ENCODE measurements at regions not wholly inside any gene's neighbourhood (a gene's known extent, or its start where the extent isn't known, plus 50 kb on each side); places are given as distances from the start of the nearest gene placed in this dataset.
"Not testable (repeated sequence)": the region's sequence is repeated elsewhere in the genome, so short reads cannot be mapped to it uniquely, and the experiment has no call there.

- Histone ChIP-seq H3K27ac (ENCODE audit: low read depth) (no peak overlapping the region), H3K4me1 (ENCODE audit: insufficient read depth) (no peaks in the 10 kb centered on the region), H3K36me3 (ENCODE audit: insufficient read depth) (no peaks in the 10 kb centered on the region), H3K4me3 (ENCODE audit: low read depth, low read length) (no peak overlapping the region)
- no peak for DNase-seq (ENCODE audit: extremely low spot score)
Observed at GRCh38 chr4:179291657-179292056, 1849.4 kb upstream of the AGA start.

DNA sequence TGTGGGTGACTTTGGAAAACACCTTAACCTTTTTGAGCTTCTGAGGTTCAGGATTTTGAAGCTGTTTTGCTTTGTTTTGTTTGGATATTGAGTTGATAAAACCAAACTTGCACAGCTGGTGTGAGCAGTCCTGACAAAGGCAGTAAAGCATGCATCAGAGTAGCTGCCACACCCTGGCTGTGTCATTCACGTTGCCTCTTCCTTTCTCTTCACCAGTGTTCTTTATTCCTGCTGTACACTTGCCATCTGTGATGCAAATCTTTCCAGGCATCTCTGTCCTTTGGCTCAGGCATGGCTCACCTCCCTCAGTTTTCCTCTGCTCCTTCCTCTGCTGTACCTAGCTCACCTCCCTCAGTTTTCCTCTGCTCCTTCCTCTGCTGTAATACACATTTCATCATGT, 1850.2 kb upstream of the AGA start:
- WGBS = 53% methylated on average over 1 of the region's 1 CpG
- DNase-seq (ENCODE audit: extremely low spot score) = no peak
- no peaks in the 10 kb centered on the region for H3K4me1 ChIP-seq (ENCODE audit: insufficient read depth)
- H3K36me3 ChIP-seq (ENCODE audit: insufficient read depth) = no peaks in the 10 kb centered on the region
- H3K4me3 ChIP-seq (ENCODE audit: low read depth, low read length) = no peak overlapping the region
- no peak overlapping the region for H3K27ac ChIP-seq (ENCODE audit: low read depth)

- H3K27ac ChIP-seq (ENCODE audit: low read depth) = no peak overlapping the region
- H3K36me3 ChIP-seq (ENCODE audit: insufficient read depth) = no peaks in the 10 kb centered on the region
- H3K4me3 ChIP-seq (ENCODE audit: low read depth, low read length) = no peak overlapping the region
- no peak for DNase-seq (ENCODE audit: extremely low spot score)
- WGBS = 73% methylated on average over 4 of the region's 4 CpGs
- no peaks in the 10 kb centered on the region for H3K4me1 ChIP-seq (ENCODE audit: insufficient read depth)
Observed at GRCh38 chr4:179307297-179308136, 1865.3 kb upstream of the AGA start.

GRCh38 chr4:179313823-179314222, 1871.6 kb upstream of the AGA start:
- DNase-seq (ENCODE audit: extremely low spot score) = no peak
- Histone ChIP-seq H3K36me3 (ENCODE audit: insufficient read depth) (no peaks in the 10 kb centered on the region), H3K27ac (ENCODE audit: low read depth) (no peak overlapping the region), H3K4me1 (ENCODE audit: insufficient read depth) (no peaks in the 10 kb centered on the region), H3K4me3 (ENCODE audit: low read depth, low read length) (no peak overlapping the region)
- 100% methylated on average over 1 of the region's 1 CpG for WGBS

- Histone ChIP-seq H3K4me3 (ENCODE audit: low read depth, low read length) (no peak overlapping the region), H3K27ac (ENCODE audit: low read depth) (no peak overlapping the region), H3K36me3 (ENCODE audit: insufficient read depth) (no peaks in the 10 kb centered on the region), H3K4me1 (ENCODE audit: insufficient read depth) (no peaks in the 10 kb centered on the region)
- DNase-seq (ENCODE audit: extremely low spot score) = no peak
- WGBS = 94% methylated on average over 2 of the region's 2 CpGs
Observed at GRCh38 chr4:179325181-179325580, 1882.9 kb upstream of the AGA start.

GRCh38 chr4:179328627-179329026, 1886.4 kb upstream of the AGA start:
- Histone ChIP-seq H3K4me1 (ENCODE audit: insufficient read depth) (no peaks in the 10 kb centered on the region), H3K27ac (ENCODE audit: low read depth) (no peak overlapping the region), H3K4me3 (ENCODE audit: low read depth, low read length) (no peak overlapping the region), H3K36me3 (ENCODE audit: insufficient read depth) (no peaks in the 10 kb centered on the region)
- WGBS = 78% methylated on average over 8 of the region's 8 CpGs
- DNase-seq (ENCODE audit: extremely low spot score) = no peak

GRCh38 chr4:179331362-179331761, 1889.1 kb upstream of the AGA start:
- H3K4me1 ChIP-seq (ENCODE audit: insufficient read depth) = no peaks in the 10 kb centered on the region
- WGBS = 66% methylated on average over 6 of the region's 6 CpGs
- H3K4me3 ChIP-seq (ENCODE audit: low read depth, low read length) = no peak overlapping the region
- no peak for DNase-seq (ENCODE audit: extremely low spot score)
- H3K36me3 ChIP-seq (ENCODE audit: insufficient read depth) = no peaks in the 10 kb centered on the region
- H3K27ac ChIP-seq (ENCODE audit: low read depth) = no peak overlapping the region

- DNase-seq (ENCODE audit: extremely low spot score) = no peak
- Histone ChIP-seq H3K27ac (ENCODE audit: low read depth) (no peak overlapping the region), H3K4me1 (ENCODE audit: insufficient read depth) (no peaks in the 10 kb centered on the region), H3K4me3 (ENCODE audit: low read depth, low read length) (no peak overlapping the region), H3K36me3 (ENCODE audit: insufficient read depth) (no peaks in the 10 kb centered on the region)
Observed at GRCh38 chr4:179344861-179345260, 1902.6 kb upstream of the AGA start.

- no peak for DNase-seq (ENCODE audit: extremely low spot score)
- H3K4me1 ChIP-seq (ENCODE audit: insufficient read depth) = no peaks in the 10 kb centered on the region
- WGBS = 68% methylated on average over 2 of the region's 2 CpGs
- no peak overlapping the region for H3K4me3 ChIP-seq (ENCODE audit: low read depth, low read length)
- H3K27ac ChIP-seq (ENCODE audit: low read depth) = no peak overlapping the region
- no peaks in the 10 kb centered on the region for H3K36me3 ChIP-seq (ENCODE audit: insufficient read depth)
Observed at GRCh38 chr4:179352221-179352620, 1910.0 kb upstream of the AGA start.

- DNase-seq (ENCODE audit: extremely low spot score) = no peak
- H3K36me3 ChIP-seq (ENCODE audit: insufficient read depth) = no peaks in the 10 kb centered on the region
- WGBS = 54% methylated on average over 3 of the region's 3 CpGs
- no peak overlapping the region for H3K4me3 ChIP-seq (ENCODE audit: low read depth, low read length)
- H3K27ac ChIP-seq (ENCODE audit: low read depth) = no peak overlapping the region
- H3K4me1 ChIP-seq (ENCODE audit: insufficient read depth) = no peaks in the 10 kb centered on the region
Observed at GRCh38 chr4:179353786-179354185, 1911.5 kb upstream of the AGA start.

- no peaks in the 10 kb centered on the region for H3K4me1 ChIP-seq (ENCODE audit: insufficient read depth)
- no peak for DNase-seq (ENCODE audit: extremely low spot score)
- WGBS = 47% methylated on average over 8 of the region's 8 CpGs
Observed at GRCh38 chr4:179361978-179362486, 1919.8 kb upstream of the AGA start.

DNA sequence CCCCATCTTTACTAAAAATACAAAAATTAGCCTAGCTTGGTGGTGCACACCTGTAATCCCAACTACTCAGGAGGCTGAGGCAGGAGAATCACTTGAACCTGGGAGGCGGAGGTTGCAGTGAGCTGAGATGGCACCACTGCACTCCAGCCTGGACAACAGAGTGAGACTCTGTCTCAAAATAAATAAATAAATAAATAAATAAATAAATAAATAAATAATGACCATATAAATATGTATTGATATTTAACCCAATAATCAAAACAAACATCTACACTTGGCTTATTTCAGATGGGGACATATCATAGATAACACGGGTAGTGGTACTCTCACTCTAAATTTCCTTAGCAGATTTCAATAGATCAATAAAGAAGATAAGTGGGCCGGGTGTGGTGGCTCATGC, 1923.7 kb upstream of the AGA start:
- not testable (repeated sequence) for H3K36me3 ChIP-seq (ENCODE audit: insufficient read depth); DNase-seq (ENCODE audit: extremely low spot score); H3K4me3 ChIP-seq (ENCODE audit: low read depth, low read length); H3K4me1 ChIP-seq (ENCODE audit: insufficient read depth); H3K27ac ChIP-seq (ENCODE audit: low read depth)
- WGBS = 96% methylated on average over 3 of the region's 3 CpGs

More at GRCh38 chr4:179361978-179362486, 1919.8 kb upstream of the AGA start:
- no peaks in the 10 kb centered on the region for H3K36me3 ChIP-seq (ENCODE audit: insufficient read depth)
- H3K4me3 ChIP-seq (ENCODE audit: low read depth, low read length) = no peak overlapping the region
- H3K27ac ChIP-seq (ENCODE audit: low read depth) = no peak overlapping the region

DNA sequence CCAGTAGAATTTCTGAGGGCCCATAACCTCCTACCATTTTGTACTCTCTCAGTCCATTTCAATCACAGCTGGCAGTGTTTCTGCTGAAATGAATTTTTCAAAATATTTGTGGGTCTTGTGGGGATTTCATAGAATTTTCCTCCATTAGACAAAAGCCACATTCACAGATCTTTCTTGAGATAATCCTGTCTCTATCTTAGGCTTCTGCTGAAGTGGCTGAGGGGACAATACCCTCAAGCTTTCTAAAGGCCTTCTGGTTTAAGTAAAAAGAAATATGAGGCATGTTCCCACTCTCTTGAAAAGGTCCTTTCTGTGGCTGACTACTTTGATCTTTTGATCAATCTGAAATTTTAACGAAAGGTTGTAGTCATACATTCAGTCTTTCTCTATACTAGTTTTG, 1930.0 kb upstream of the AGA start:
- WGBS = 75% methylated on average over 1 of the region's 1 CpG
- Histone ChIP-seq H3K4me3 (ENCODE audit: low read depth, low read length) (no peak overlapping the region), H3K36me3 (ENCODE audit: insufficient read depth) (no peaks in the 10 kb centered on the region), H3K27ac (ENCODE audit: low read depth) (no peak overlapping the region), H3K4me1 (ENCODE audit: insufficient read depth) (no peaks in the 10 kb centered on the region)
- no peak for DNase-seq (ENCODE audit: extremely low spot score)

DNA sequence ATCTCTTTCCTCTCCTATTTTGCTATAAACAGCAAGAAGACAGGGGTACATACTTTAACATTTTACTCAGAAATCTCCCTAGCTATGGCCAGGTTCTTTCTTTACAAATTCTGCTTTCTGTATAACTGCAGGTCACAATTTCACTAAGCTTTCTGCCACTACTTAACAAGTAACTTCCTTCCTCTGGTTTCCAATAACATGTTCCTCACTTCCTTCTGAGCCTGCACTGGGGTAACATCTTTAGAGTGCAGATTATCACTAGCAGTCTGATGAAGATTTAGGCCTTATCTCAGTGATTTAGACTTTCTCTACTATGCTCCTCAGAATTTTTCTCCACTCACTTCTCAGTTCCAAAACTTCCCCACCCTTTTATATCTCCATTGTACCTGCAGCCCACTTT, 1930.5 kb upstream of the AGA start:
- H3K36me3 ChIP-seq (ENCODE audit: insufficient read depth) = no peaks in the 10 kb centered on the region
- no peaks in the 10 kb centered on the region for H3K4me1 ChIP-seq (ENCODE audit: insufficient read depth)
- no peak overlapping the region for H3K4me3 ChIP-seq (ENCODE audit: low read depth, low read length)
- no peak for DNase-seq (ENCODE audit: extremely low spot score)
- no peak overlapping the region for H3K27ac ChIP-seq (ENCODE audit: low read depth)
